Activated CD4-positive, CD25-positive, alpha-beta regulatory T cell (primary cell): ENCODE measurements at regions not wholly inside any gene's neighbourhood (a gene's known extent, or its start where the extent isn't known, plus 50 kb on each side); places are given as distances from the start of the nearest gene placed in this dataset.

Source experiments
- DNase-seq, 4 experiments: peaks; one replicate each; lab custom pipeline; 2025; lab: John Stamatoyannopoulos, UW

GRCh38 chr5:72619251-72619650 lies 112.0 kb upstream of the ZNF366 start:
- DNase-seq, result no peak

GRCh38 chr5:72618708-72619107 lies 111.5 kb upstream of the ZNF366 start:
- DNase-seq, result no peak

GRCh38 chr5:72615061-72615460 lies 107.9 kb upstream of the ZNF366 start:
- DNase-seq, result no peak

- no peak for DNase-seq
Measured at GRCh38 chr5:72613515-72613914, 106.3 kb upstream of the ZNF366 start.

GRCh38 chr5:72612810-72613209 lies 105.6 kb upstream of the ZNF366 start:
- DNase-seq, result no peak

GRCh38 chr5:72611118-72611730 lies 104.0 kb upstream of the ZNF366 start:
- DNase-seq, result peak in 3 of 4 experiments; percentile 1 to 16 (median 7)

GRCh38 chr5:72608926-72609325 lies 101.7 kb upstream of the ZNF366 start:
- DNase-seq, result no peak

- no peak for DNase-seq
Measured at GRCh38 chr5:72608297-72608696, 101.1 kb upstream of the ZNF366 start.

- DNase-seq, result no peak
Measured at GRCh38 chr5:72607381-72607780, 100.2 kb upstream of the ZNF366 start.

GRCh38 chr5:72606525-72606924 lies 99.3 kb upstream of the ZNF366 start:
- DNase-seq, result no peak

GRCh38 chr5:72605632-72606031 lies 98.4 kb upstream of the ZNF366 start:
- DNase-seq, result no peak

- DNase-seq, result no peak
Measured at GRCh38 chr5:72604798-72605154, 97.6 kb upstream of the ZNF366 start.

GRCh38 chr5:72604111-72604797 lies 97.0 kb upstream of the ZNF366 start:
- no peak for DNase-seq

- no peak for DNase-seq
Measured at GRCh38 chr5:72602696-72603685, 95.8 kb upstream of the ZNF366 start.

GRCh38 chr5:72601861-72602260 lies 94.7 kb upstream of the ZNF366 start:
- DNase-seq, result no peak

GRCh38 chr5:72600391-72600981 lies 93.3 kb upstream of the ZNF366 start:
- no peak for DNase-seq

- DNase-seq, result no peak
Measured at GRCh38 chr5:72599519-72600370, 92.5 kb upstream of the ZNF366 start.

GRCh38 chr5:72599065-72599433 lies 91.8 kb upstream of the ZNF366 start:
- no peak for DNase-seq

- no peak for DNase-seq
Measured at GRCh38 chr5:72598401-72599064, 91.3 kb upstream of the ZNF366 start.

- no peak for DNase-seq
Measured at GRCh38 chr5:72597456-72597948, 90.3 kb upstream of the ZNF366 start.

GRCh38 chr5:72596956-72597355 lies 89.7 kb upstream of the ZNF366 start:
- DNase-seq, result no peak
